Fibroblast of skin of right quadriceps (primary cell): ENCODE measurements at regions not wholly inside any gene's neighbourhood (a gene's known extent, or its start where the extent isn't known, plus 50 kb on each side); places are given as distances from the start of the nearest gene placed in this dataset.
"Not testable (repeated sequence)": the region's sequence is repeated elsewhere in the genome, so short reads cannot be mapped to it uniquely, and the experiment has no call there.

ENCODE experiments used
- DNase-seq: peaks from one replicate; pipeline ENCODE4 v3.0.0-alpha.2; 2013

- DNase-seq = no peak
Observed at GRCh38 chr13:44778761-44779484, 202.8 kb upstream of the TSC22D1 start.

- DNase-seq = not testable (repeated sequence)
Observed at GRCh38 chr13:44775290-44775689, 199.2 kb upstream of the TSC22D1 start.

GRCh38 chr13:44770951-44771350 lies 194.8 kb upstream of the TSC22D1 start:
- no peak for DNase-seq

- DNase-seq = no peak
Observed at GRCh38 chr13:44769686-44770085, 193.6 kb upstream of the TSC22D1 start.

- no peak for DNase-seq
Observed at GRCh38 chr13:44768775-44769581, 192.8 kb upstream of the TSC22D1 start.

GRCh38 chr13:44768239-44768638 lies 192.1 kb upstream of the TSC22D1 start:
- no peak for DNase-seq

- DNase-seq = no peak
Observed at GRCh38 chr13:44765001-44765471, 188.9 kb upstream of the TSC22D1 start.

GRCh38 chr13:44764302-44764692 lies 188.2 kb upstream of the TSC22D1 start:
- no peak for DNase-seq

- DNase-seq = no peak
Observed at GRCh38 chr13:44763615-44764301, 187.6 kb upstream of the TSC22D1 start.

- no peak for DNase-seq
Observed at GRCh38 chr13:44762911-44763310, 186.8 kb upstream of the TSC22D1 start.

GRCh38 chr13:44760434-44760833 lies 184.3 kb upstream of the TSC22D1 start:
- DNase-seq = no peak

- DNase-seq = no peak
Observed at GRCh38 chr13:44759384-44760360, 183.5 kb upstream of the TSC22D1 start.

GRCh38 chr13:44758630-44759383 lies 182.7 kb upstream of the TSC22D1 start:
- DNase-seq = peak; percentile 95

- DNase-seq = no peak
Observed at GRCh38 chr13:44757671-44758070, 181.5 kb upstream of the TSC22D1 start.

GRCh38 chr13:44756276-44756810 lies 180.2 kb upstream of the TSC22D1 start:
- DNase-seq = no peak

- DNase-seq = peak; percentile 41
Observed at GRCh38 chr13:44755872-44756271, 179.7 kb upstream of the TSC22D1 start.

GRCh38 chr13:44752164-44752563 lies 176.0 kb upstream of the TSC22D1 start:
- no peak for DNase-seq

- DNase-seq = no peak
Observed at GRCh38 chr13:44750630-44751029, 174.5 kb upstream of the TSC22D1 start.

- no peak for DNase-seq
Observed at GRCh38 chr13:44749906-44750305, 173.8 kb upstream of the TSC22D1 start.

GRCh38 chr13:44748439-44748838 lies 172.3 kb upstream of the TSC22D1 start:
- DNase-seq = no peak

- no peak for DNase-seq
Observed at GRCh38 chr13:44747179-44747578, 171.0 kb upstream of the TSC22D1 start.
